ENCODE measurements at regions not wholly inside any gene's neighbourhood (a gene's known extent, or its start where the extent isn't known, plus 50 kb on each side); places are given as distances from the start of the nearest gene placed in this dataset.

GRCh38 chr1:90778486-90778885 lies 61.4 kb upstream of the BARHL2 start (continued):
- TF ChIP-seq CBX5 (IDR thresholded peaks at IDR 0.05; ENCODE audit: low read depth, low read length) (no peak), SUZ12 (IDR thresholded peaks at IDR 0.05; ENCODE audit: low read length) (no peak), HDAC6 (IDR thresholded peaks at IDR 0.05; ENCODE audit: low read depth, low read length) (no peak), TBP (IDR thresholded peaks at IDR 0.05; ENCODE audit: low read depth, low read length) (no peak), BRCA1 (IDR thresholded peaks at IDR 0.05; ENCODE audit: low read depth, low read length) (no peak)

Measured in H1 (cell line).